HG03108 (cell line): ENCODE measurements at regions not wholly inside any gene's neighbourhood (a gene's known extent, or its start where the extent isn't known, plus 50 kb on each side); places are given as distances from the start of the nearest gene placed in this dataset.
"Not testable (repeated sequence)": the region's sequence is repeated elsewhere in the genome, so short reads cannot be mapped to it uniquely, and the experiment has no call there.

Source experiments
- ATAC-seq: cut with Tn5 transposase; IDR thresholded peaks from one replicate; pipeline ENCODE4 v1.9.1; 2021; ENCODE audit warnings: moderate library complexity; ENCODE audit not compliant: unreplicated experiment

- ATAC-seq: not testable (repeated sequence)
Observed at GRCh38 chr1:206403612-206404307, 66.5 kb upstream of the IKBKE start.

GRCh38 chr1:206404309-206405027 is 65.8 kb upstream of the IKBKE start:
- ATAC-seq: not testable (repeated sequence)

GRCh38 chr1:206405282-206405681 is 65.0 kb upstream of the IKBKE start:
- not testable (repeated sequence) for ATAC-seq

- ATAC-seq: not testable (repeated sequence)
Observed at GRCh38 chr1:206408371-206409288, 61.6 kb upstream of the IKBKE start.

GRCh38 chr1:206411321-206411720 is 59.0 kb upstream of the IKBKE start:
- ATAC-seq: no peak

GRCh38 chr1:206415942-206416341 is 54.3 kb upstream of the IKBKE start:
- no peak for ATAC-seq

- no peak for ATAC-seq
Observed at GRCh38 chr1:206417774-206418614, 52.3 kb upstream of the IKBKE start.

GRCh38 chr1:206419250-206419649 is 51.0 kb upstream of the IKBKE start:
- ATAC-seq: no peak

GRCh38 chr1:206419783-206420182 is 50.5 kb upstream of the IKBKE start:
- ATAC-seq: no peak

- ATAC-seq: no peak
Observed at GRCh38 chr1:206420471-206420870, 49.8 kb upstream of the IKBKE start.
